ENCODE measurements at regions not wholly inside any gene's neighbourhood (a gene's known extent, or its start where the extent isn't known, plus 50 kb on each side); places are given as distances from the start of the nearest gene placed in this dataset.

GRCh38 chr9:8262625-8263622 lies 463.3 kb upstream of the DMAC1 start:
- no peak for DNase-seq
- H3K9me3 ChIP-seq (ENCODE audit: control insufficient read depth, low read length): no peaks in the 10 kb centered on the region
- H3K36me3 ChIP-seq (ENCODE audit: control insufficient read depth in 1 of 2, insufficient read depth in 2 of 2, low read length in 1 of 2): no peaks in the 10 kb centered on the region
- H3K4me1 ChIP-seq (ENCODE audit: control insufficient read depth in 1 of 2, insufficient read depth in 2 of 2, low read length in 2 of 2): peaks cover 0 to 5% of the 10 kb centered on the region in 2 donors
- peak; percentile 47 for ATAC-seq (ENCODE audit: low FRiP score)
- peak overlapping the region; percentile 3 to 32 for H3K27ac ChIP-seq (ENCODE audit: low read depth in 1 of 2, low read length in 2 of 2)
- H3K27me3 ChIP-seq (ENCODE audit: control insufficient read depth in 1 of 2, insufficient read depth in 2 of 2, low read length in 1 of 2): no peaks in the 10 kb centered on the region
- H3K4me3 ChIP-seq (ENCODE audit: low read length in 2 of 2): no peak overlapping the region
- intact Hi-C loops (cut with DNase I): no loop called here
- 22 to 25% methylated on average over 6 of the region's 6 CpGs for WGBS, 2 donors

GRCh38 chr9:8261737-8262136 lies 462.2 kb upstream of the DMAC1 start:
- 86 to 93% methylated on average over 3 of the region's 3 CpGs for WGBS, 2 donors
- peaks cover 0 to under 1% of the 10 kb centered on the region in 2 donors for H3K4me1 ChIP-seq (ENCODE audit: control insufficient read depth in 1 of 2, insufficient read depth in 2 of 2, low read length in 2 of 2)
- H3K36me3 ChIP-seq (ENCODE audit: control insufficient read depth in 1 of 2, insufficient read depth in 2 of 2, low read length in 1 of 2): no peaks in the 10 kb centered on the region
- intact Hi-C loops (cut with DNase I): no loop called here
- no peak for ATAC-seq (ENCODE audit: low FRiP score)
- no peak for DNase-seq
- no peak overlapping the region for H3K4me3 ChIP-seq (ENCODE audit: low read length in 2 of 2)
- H3K27me3 ChIP-seq (ENCODE audit: control insufficient read depth in 1 of 2, insufficient read depth in 2 of 2, low read length in 1 of 2): no peaks in the 10 kb centered on the region
- H3K9me3 ChIP-seq (ENCODE audit: control insufficient read depth, low read length): no peaks in the 10 kb centered on the region
- H3K27ac ChIP-seq (ENCODE audit: low read depth in 1 of 2, low read length in 2 of 2): no peak overlapping the region

- Histone ChIP-seq H3K27ac (ENCODE audit: low read depth in 1 of 2, low read length in 2 of 2) (no peak overlapping the region), H3K36me3 (ENCODE audit: control insufficient read depth in 1 of 2, insufficient read depth in 2 of 2, low read length in 1 of 2) (no peaks in the 10 kb centered on the region), H3K27me3 (ENCODE audit: control insufficient read depth in 1 of 2, insufficient read depth in 2 of 2, low read length in 1 of 2) (no peaks in the 10 kb centered on the region), H3K4me1 (ENCODE audit: control insufficient read depth in 1 of 2, insufficient read depth in 2 of 2, low read length in 2 of 2) (no peaks in the 10 kb centered on the region), H3K9me3 (ENCODE audit: control insufficient read depth, low read length) (no peaks in the 10 kb centered on the region), H3K4me3 (ENCODE audit: low read length in 2 of 2) (no peak overlapping the region)
- intact Hi-C loops (cut with DNase I): no loop called here
- WGBS, 2 donors: 96 to 100% methylated on average over 4 of the region's 4 CpGs
- ATAC-seq (ENCODE audit: low FRiP score): no peak
- no peak for DNase-seq
Measured at GRCh38 chr9:8259028-8259427, 459.4 kb upstream of the DMAC1 start.

GRCh38 chr9:8256880-8257279 lies 457.3 kb upstream of the DMAC1 start:
- 89 to 92% methylated on average over 2 of the region's 2 CpGs for WGBS, 2 donors
- Histone ChIP-seq H3K4me1 (ENCODE audit: control insufficient read depth in 1 of 2, insufficient read depth in 2 of 2, low read length in 2 of 2) (no peaks in the 10 kb centered on the region), H3K27me3 (ENCODE audit: control insufficient read depth in 1 of 2, insufficient read depth in 2 of 2, low read length in 1 of 2) (no peaks in the 10 kb centered on the region), H3K27ac (ENCODE audit: low read depth in 1 of 2, low read length in 2 of 2) (no peak overlapping the region), H3K36me3 (ENCODE audit: control insufficient read depth in 1 of 2, insufficient read depth in 2 of 2, low read length in 1 of 2) (no peaks in the 10 kb centered on the region), H3K9me3 (ENCODE audit: control insufficient read depth, low read length) (no peaks in the 10 kb centered on the region), H3K4me3 (ENCODE audit: low read length in 2 of 2) (no peak overlapping the region)
- intact Hi-C loops (cut with DNase I): no loop called here
- no peak for ATAC-seq (ENCODE audit: low FRiP score)
- no peak for DNase-seq

- Histone ChIP-seq H3K27me3 (ENCODE audit: control insufficient read depth in 1 of 2, insufficient read depth in 2 of 2, low read length in 1 of 2) (no peaks in the 10 kb centered on the region), H3K36me3 (ENCODE audit: control insufficient read depth in 1 of 2, insufficient read depth in 2 of 2, low read length in 1 of 2) (no peaks in the 10 kb centered on the region), H3K9me3 (ENCODE audit: control insufficient read depth, low read length) (no peaks in the 10 kb centered on the region), H3K4me1 (ENCODE audit: control insufficient read depth in 1 of 2, insufficient read depth in 2 of 2, low read length in 2 of 2) (no peaks in the 10 kb centered on the region), H3K4me3 (ENCODE audit: low read length in 2 of 2) (no peak overlapping the region), H3K27ac (ENCODE audit: low read depth in 1 of 2, low read length in 2 of 2) (no peak overlapping the region)
- intact Hi-C loops (cut with DNase I): no loop called here
- no peak for DNase-seq
- no peak for ATAC-seq (ENCODE audit: low FRiP score)
Measured at GRCh38 chr9:8255850-8256249, 456.3 kb upstream of the DMAC1 start.

GRCh38 chr9:8254541-8254940 lies 455.0 kb upstream of the DMAC1 start:
- H3K27me3 ChIP-seq (ENCODE audit: control insufficient read depth in 1 of 2, insufficient read depth in 2 of 2, low read length in 1 of 2): no peaks in the 10 kb centered on the region
- H3K9me3 ChIP-seq (ENCODE audit: control insufficient read depth, low read length): no peaks in the 10 kb centered on the region
- ATAC-seq (ENCODE audit: low FRiP score) (no peak), DNase-seq (no peak)
- no peak overlapping the region for H3K27ac ChIP-seq (ENCODE audit: low read depth in 1 of 2, low read length in 2 of 2)
- H3K4me1 ChIP-seq (ENCODE audit: control insufficient read depth in 1 of 2, insufficient read depth in 2 of 2, low read length in 2 of 2): no peaks in the 10 kb centered on the region
- no peaks in the 10 kb centered on the region for H3K36me3 ChIP-seq (ENCODE audit: control insufficient read depth in 1 of 2, insufficient read depth in 2 of 2, low read length in 1 of 2)
- 67 to 74% methylated on average over 4 of the region's 4 CpGs for WGBS, 2 donors
- intact Hi-C loops (cut with DNase I): no loop called here
- no peak overlapping the region for H3K4me3 ChIP-seq (ENCODE audit: low read length in 2 of 2)

GRCh38 chr9:8252445-8252844 lies 452.9 kb upstream of the DMAC1 start:
- no peaks in the 10 kb centered on the region for H3K4me1 ChIP-seq (ENCODE audit: control insufficient read depth in 1 of 2, insufficient read depth in 2 of 2, low read length in 2 of 2)
- WGBS, 2 donors: 97 to 98% methylated on average over 4 of the region's 4 CpGs
- no peak overlapping the region for H3K27ac ChIP-seq (ENCODE audit: low read depth in 1 of 2, low read length in 2 of 2)
- DNase-seq: no peak
- ATAC-seq (ENCODE audit: low FRiP score): no peak
- intact Hi-C loops (cut with DNase I): no loop called here
- no peak overlapping the region for H3K4me3 ChIP-seq (ENCODE audit: low read length in 2 of 2)
- H3K27me3 ChIP-seq (ENCODE audit: control insufficient read depth in 1 of 2, insufficient read depth in 2 of 2, low read length in 1 of 2): no peaks in the 10 kb centered on the region
- H3K36me3 ChIP-seq (ENCODE audit: control insufficient read depth in 1 of 2, insufficient read depth in 2 of 2, low read length in 1 of 2): no peaks in the 10 kb centered on the region
- no peaks in the 10 kb centered on the region for H3K9me3 ChIP-seq (ENCODE audit: control insufficient read depth, low read length)

- intact Hi-C loops (cut with DNase I): no loop called here
- no peaks in the 10 kb centered on the region for H3K36me3 ChIP-seq (ENCODE audit: control insufficient read depth in 1 of 2, insufficient read depth in 2 of 2, low read length in 1 of 2)
- H3K9me3 ChIP-seq (ENCODE audit: control insufficient read depth, low read length): no peaks in the 10 kb centered on the region
- H3K27ac ChIP-seq (ENCODE audit: low read depth in 1 of 2, low read length in 2 of 2): no peak overlapping the region
- no peaks in the 10 kb centered on the region for H3K27me3 ChIP-seq (ENCODE audit: control insufficient read depth in 1 of 2, insufficient read depth in 2 of 2, low read length in 1 of 2)
- no peaks in the 10 kb centered on the region for H3K4me1 ChIP-seq (ENCODE audit: control insufficient read depth in 1 of 2, insufficient read depth in 2 of 2, low read length in 2 of 2)
- ATAC-seq (ENCODE audit: low FRiP score): no peak
- no peak for DNase-seq
- H3K4me3 ChIP-seq (ENCODE audit: low read length in 2 of 2): no peak overlapping the region
Measured at GRCh38 chr9:8251566-8251965, 452.0 kb upstream of the DMAC1 start.

- Histone ChIP-seq H3K27ac (ENCODE audit: low read depth in 1 of 2, low read length in 2 of 2) (no peak overlapping the region), H3K36me3 (ENCODE audit: control insufficient read depth in 1 of 2, insufficient read depth in 2 of 2, low read length in 1 of 2) (no peaks in the 10 kb centered on the region), H3K27me3 (ENCODE audit: control insufficient read depth in 1 of 2, insufficient read depth in 2 of 2, low read length in 1 of 2) (peaks cover 0 to 1% of the 10 kb centered on the region in 2 donors), H3K4me1 (ENCODE audit: control insufficient read depth in 1 of 2, insufficient read depth in 2 of 2, low read length in 2 of 2) (no peaks in the 10 kb centered on the region), H3K9me3 (ENCODE audit: control insufficient read depth, low read length) (no peaks in the 10 kb centered on the region), H3K4me3 (ENCODE audit: low read length in 2 of 2) (no peak overlapping the region)
- ATAC-seq (ENCODE audit: low FRiP score) (no peak), DNase-seq (no peak)
- intact Hi-C loops (cut with DNase I): no loop called here
- WGBS, 2 donors: 91 to 92% methylated on average over 8 of the region's 8 CpGs
Measured at GRCh38 chr9:8244505-8245092, 445.0 kb upstream of the DMAC1 start.
